RWPE2 (cell line): ENCODE measurements at regions not wholly inside any gene's neighbourhood (a gene's known extent, or its start where the extent isn't known, plus 50 kb on each side); places are given as distances from the start of the nearest gene placed in this dataset.

Experiments used
- ATAC-seq: fragments of 200-7000 bp; cut with Tn5 transposase; 3 replicates; pipeline ENCODE4 v1.9.1; 2021; ENCODE audit warnings: low read depth
- DNase-seq: peaks from one replicate; pipeline ENCODE4 v3.0.0-alpha.2; 2020; ENCODE audit warnings: low spot score
- H3K27ac ChIP-seq: fragments of 450-650 bp; 2 replicates; pipeline ENCODE4 v1.5.1; 2017; ENCODE audit warnings: mild to moderate bottlenecking; ENCODE audit not compliant: poor library complexity, severe bottlenecking
- H3K27me3 ChIP-seq: fragments of 250-450 bp; sonication (Bioruptor Pico); 2 replicates; pipeline ENCODE4 v1.5.1; 2021; ENCODE audit warnings: mild to moderate bottlenecking, moderate library complexity; ENCODE audit not compliant: insufficient read depth, poor library complexity, severe bottlenecking
- H3K36me3 ChIP-seq: fragments of 250-450 bp; sonication (Bioruptor Pico); 2 replicates; pipeline ENCODE4 v1.5.1; 2020; ENCODE audit warnings: low read depth, mild to moderate bottlenecking, moderate library complexity
- H3K4me1 ChIP-seq: fragments of 250-450 bp; sonication (Bioruptor Pico); 2 replicates; pipeline ENCODE4 v1.5.1; 2021; ENCODE audit warnings: mild to moderate bottlenecking, moderate library complexity; ENCODE audit not compliant: insufficient read depth, poor library complexity, severe bottlenecking
- H3K4me3 ChIP-seq: fragments of 250-450 bp; sonication (Bioruptor Pico); 2 replicates; pipeline ENCODE4 v1.5.1; 2021; ENCODE audit warnings: mild to moderate bottlenecking, moderate library complexity; ENCODE audit not compliant: severe bottlenecking
- H3K9me3 ChIP-seq: fragments of 250-450 bp; sonication (Bioruptor Pico); 2 replicates; pipeline ENCODE4 v1.5.1; 2021; ENCODE audit warnings: mild to moderate bottlenecking, moderate library complexity; ENCODE audit not compliant: severe bottlenecking
- TF ChIP-seq, protein P1 (sequence below): fragments of 450-650 bp; IDR thresholded peaks from one replicate; pipeline ENCODE4 v1.5.1; 2017; ENCODE audit warnings: mild to moderate bottlenecking, moderate library complexity; ENCODE audit not compliant: poor library complexity, severe bottlenecking

GRCh38 chr16:17683281-17683680, 212.5 kb upstream of the XYLT1 start:
- Histone ChIP-seq H3K27me3 (no peaks in the 10 kb centered on the region), H3K36me3 (no peaks in the 10 kb centered on the region), H3K27ac (no peak overlapping the region), H3K9me3 (no peaks in the 10 kb centered on the region), H3K4me3 (no peak overlapping the region), H3K4me1 (no peaks in the 10 kb centered on the region)
- DNase-seq, result no peak
- TF ChIP-seq, protein P1, sequence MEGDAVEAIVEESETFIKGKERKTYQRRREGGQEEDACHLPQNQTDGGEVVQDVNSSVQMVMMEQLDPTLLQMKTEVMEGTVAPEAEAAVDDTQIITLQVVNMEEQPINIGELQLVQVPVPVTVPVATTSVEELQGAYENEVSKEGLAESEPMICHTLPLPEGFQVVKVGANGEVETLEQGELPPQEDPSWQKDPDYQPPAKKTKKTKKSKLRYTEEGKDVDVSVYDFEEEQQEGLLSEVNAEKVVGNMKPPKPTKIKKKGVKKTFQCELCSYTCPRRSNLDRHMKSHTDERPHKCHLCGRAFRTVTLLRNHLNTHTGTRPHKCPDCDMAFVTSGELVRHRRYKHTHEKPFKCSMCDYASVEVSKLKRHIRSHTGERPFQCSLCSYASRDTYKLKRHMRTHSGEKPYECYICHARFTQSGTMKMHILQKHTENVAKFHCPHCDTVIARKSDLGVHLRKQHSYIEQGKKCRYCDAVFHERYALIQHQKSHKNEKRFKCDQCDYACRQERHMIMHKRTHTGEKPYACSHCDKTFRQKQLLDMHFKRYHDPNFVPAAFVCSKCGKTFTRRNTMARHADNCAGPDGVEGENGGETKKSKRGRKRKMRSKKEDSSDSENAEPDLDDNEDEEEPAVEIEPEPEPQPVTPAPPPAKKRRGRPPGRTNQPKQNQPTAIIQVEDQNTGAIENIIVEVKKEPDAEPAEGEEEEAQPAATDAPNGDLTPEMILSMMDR, result no peak
- no peak for ATAC-seq

DNA sequence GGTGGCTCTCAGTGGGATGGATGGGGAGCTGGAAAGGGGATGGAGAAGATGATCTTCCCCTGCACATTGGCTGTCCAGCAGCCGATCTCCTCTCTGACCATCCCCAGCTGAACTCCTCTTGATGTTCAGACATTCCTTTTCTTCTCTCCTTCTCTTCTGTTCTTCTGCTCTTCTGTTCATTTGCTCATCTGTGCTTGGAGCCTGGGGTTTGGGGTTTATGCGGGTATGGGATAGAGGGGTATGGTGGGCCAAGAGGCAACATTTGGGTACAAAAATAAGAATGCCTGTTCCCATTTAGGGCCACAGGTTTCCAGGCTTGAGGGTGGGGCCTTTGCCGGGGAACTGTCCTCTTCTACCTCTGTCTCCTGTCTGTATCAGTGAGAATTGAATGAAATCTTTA, 205.4 kb upstream of the XYLT1 start:
- ATAC-seq (no peak), DNase-seq (no peak)
- H3K9me3 ChIP-seq, result no peaks in the 10 kb centered on the region
- no peaks in the 10 kb centered on the region for H3K36me3 ChIP-seq
- no peaks in the 10 kb centered on the region for H3K4me1 ChIP-seq
- no peaks in the 10 kb centered on the region for H3K27me3 ChIP-seq
- TF ChIP-seq, protein P1, result no peak
- no peak overlapping the region for H3K27ac ChIP-seq
- H3K4me3 ChIP-seq, result no peak overlapping the region

- no peak for ATAC-seq
- no peaks in the 10 kb centered on the region for H3K4me1 ChIP-seq
- no peaks in the 10 kb centered on the region for H3K9me3 ChIP-seq
- H3K36me3 ChIP-seq, result no peaks in the 10 kb centered on the region
- H3K27me3 ChIP-seq, result no peaks in the 10 kb centered on the region
- H3K4me3 ChIP-seq, result no peak overlapping the region
- H3K27ac ChIP-seq, result no peak overlapping the region
- no peak for DNase-seq
- TF ChIP-seq, protein P1, result no peak
Observed at GRCh38 chr16:17668386-17668785, 197.6 kb upstream of the XYLT1 start.

GRCh38 chr16:17666293-17666692, 195.5 kb upstream of the XYLT1 start:
- no peaks in the 10 kb centered on the region for H3K4me1 ChIP-seq
- H3K27ac ChIP-seq, result no peak overlapping the region
- H3K36me3 ChIP-seq, result no peaks in the 10 kb centered on the region
- H3K4me3 ChIP-seq, result no peak overlapping the region
- DNase-seq (no peak), ATAC-seq (no peak)
- H3K9me3 ChIP-seq, result no peaks in the 10 kb centered on the region
- TF ChIP-seq, protein P1, result no peak
- no peaks in the 10 kb centered on the region for H3K27me3 ChIP-seq

- Histone ChIP-seq H3K27me3 (no peaks in the 10 kb centered on the region), H3K27ac (no peak overlapping the region), H3K9me3 (no peaks in the 10 kb centered on the region), H3K36me3 (no peaks in the 10 kb centered on the region), H3K4me3 (no peak overlapping the region), H3K4me1 (peaks cover 7% of the 10 kb centered on the region)
- TF ChIP-seq, protein P1, result no peak
- 0 out of 3 replicates have a peak, but pooled peaks have one; percentile 56 for ATAC-seq
- DNase-seq, result no peak
Observed at GRCh38 chr16:17658881-17659280, 188.1 kb upstream of the XYLT1 start.
